HUES6 (cell line): ENCODE measurements at regions not wholly inside any gene's neighbourhood (a gene's known extent, or its start where the extent isn't known, plus 50 kb on each side); places are given as distances from the start of the nearest gene placed in this dataset.

ENCODE experiments used
- H3K27ac ChIP-seq: 2 replicates; pipeline ENCODE4 v1.7.0; 2013; ENCODE audit warnings: low read depth, mild to moderate bottlenecking, low read length, inconsistent platforms
- H3K27me3 ChIP-seq: 2 replicates; pipeline ENCODE4 v1.6.1; 2013; ENCODE audit warnings: low read length; ENCODE audit not compliant: control insufficient read depth, insufficient read depth
- H3K36me3 ChIP-seq: 2 replicates; pipeline ENCODE4 v1.6.1; 2013; ENCODE audit warnings: low read length; ENCODE audit not compliant: control insufficient read depth, insufficient read depth
- H3K4me1 ChIP-seq: 2 replicates; pipeline ENCODE4 v1.6.1; 2013; ENCODE audit warnings: low read length; ENCODE audit not compliant: control insufficient read depth, insufficient read depth
- H3K4me3 ChIP-seq: 2 replicates; pipeline ENCODE4 v1.5.1; 2013; ENCODE audit warnings: low read depth, low read length
- H3K9ac ChIP-seq: one replicate; pipeline ENCODE4 v1.6.1; 2013; ENCODE audit warnings: mild to moderate bottlenecking, low read length
- H3K9me3 ChIP-seq: 2 replicates; pipeline ENCODE4 v1.6.1; 2013; ENCODE audit warnings: low read depth, low read length; ENCODE audit not compliant: control insufficient read depth, insufficient read depth

GRCh38 chr9:1718836-1719235 is 296.3 kb upstream of the SMARCA2 start:
- H3K27me3 ChIP-seq: no peaks in the 10 kb centered on the region
- no peak overlapping the region for H3K9ac ChIP-seq
- H3K9me3 ChIP-seq: no peaks in the 10 kb centered on the region
- H3K36me3 ChIP-seq: no peaks in the 10 kb centered on the region
- H3K4me3 ChIP-seq: no peak overlapping the region
- no peaks in the 10 kb centered on the region; the same call in 1 of the 2 replicates for H3K4me1 ChIP-seq
- H3K27ac ChIP-seq: no peak overlapping the region

- Histone ChIP-seq H3K27ac (no peak overlapping the region), H3K4me1 (peaks cover 8% of the 10 kb centered on the region; the same call in 1 of the 2 replicates), H3K27me3 (no peaks in the 10 kb centered on the region), H3K4me3 (no peak overlapping the region), H3K36me3 (no peaks in the 10 kb centered on the region), H3K9ac (no peak overlapping the region), H3K9me3 (no peaks in the 10 kb centered on the region)
Measured at GRCh38 chr9:1721196-1721595, 294.0 kb upstream of the SMARCA2 start.

GRCh38 chr9:1722404-1722803 is 292.7 kb upstream of the SMARCA2 start:
- Histone ChIP-seq H3K9me3 (no peaks in the 10 kb centered on the region), H3K4me1 (peaks cover 8% of the 10 kb centered on the region; the same call in 1 of the 2 replicates), H3K9ac (no peak overlapping the region), H3K27ac (no peak overlapping the region), H3K27me3 (no peaks in the 10 kb centered on the region), H3K4me3 (no peak overlapping the region), H3K36me3 (no peaks in the 10 kb centered on the region)

GRCh38 chr9:1723522-1724015 is 291.6 kb upstream of the SMARCA2 start:
- no peak overlapping the region for H3K27ac ChIP-seq
- H3K36me3 ChIP-seq: no peaks in the 10 kb centered on the region
- H3K4me3 ChIP-seq: no peak overlapping the region
- H3K27me3 ChIP-seq: no peaks in the 10 kb centered on the region
- H3K4me1 ChIP-seq: peaks cover 8% of the 10 kb centered on the region; the same call in 1 of the 2 replicates
- no peaks in the 10 kb centered on the region for H3K9me3 ChIP-seq
- no peak overlapping the region for H3K9ac ChIP-seq

- Histone ChIP-seq H3K4me1 (peaks cover 8% of the 10 kb centered on the region; the same call in 1 of the 2 replicates), H3K9ac (no peak overlapping the region), H3K27ac (no peak overlapping the region)
Measured at GRCh38 chr9:1726993-1727759, 288.0 kb upstream of the SMARCA2 start.

GRCh38 chr9:1729631-1730030 is 285.5 kb upstream of the SMARCA2 start:
- Histone ChIP-seq H3K27ac (no peak overlapping the region), H3K4me1 (peaks cover 8% of the 10 kb centered on the region; the same call in 1 of the 2 replicates), H3K27me3 (no peaks in the 10 kb centered on the region; the same call in 1 of the 2 replicates), H3K9ac (no peak overlapping the region), H3K4me3 (no peak overlapping the region), H3K9me3 (no peaks in the 10 kb centered on the region), H3K36me3 (no peaks in the 10 kb centered on the region)

More at GRCh38 chr9:1726993-1727759, 288.0 kb upstream of the SMARCA2 start:
- no peaks in the 10 kb centered on the region for H3K9me3 ChIP-seq
- H3K36me3 ChIP-seq: no peaks in the 10 kb centered on the region
- H3K4me3 ChIP-seq: no peak overlapping the region
- H3K27me3 ChIP-seq: no peaks in the 10 kb centered on the region

- Histone ChIP-seq H3K27ac (no peak overlapping the region), H3K4me3 (no peak overlapping the region), H3K36me3 (no peaks in the 10 kb centered on the region), H3K4me1 (no peaks in the 10 kb centered on the region), H3K27me3 (peaks cover 13% of the 10 kb centered on the region), H3K9ac (no peak overlapping the region), H3K9me3 (no peaks in the 10 kb centered on the region)
Measured at GRCh38 chr9:1732670-1733069, 282.5 kb upstream of the SMARCA2 start.

- Histone ChIP-seq H3K27me3 (peaks cover 27% of the 10 kb centered on the region), H3K9ac (no peak overlapping the region), H3K9me3 (no peaks in the 10 kb centered on the region), H3K4me3 (no peak overlapping the region), H3K27ac (no peak overlapping the region), H3K4me1 (no peaks in the 10 kb centered on the region), H3K36me3 (no peaks in the 10 kb centered on the region)
Measured at GRCh38 chr9:1738511-1739100, 276.5 kb upstream of the SMARCA2 start.

- H3K36me3 ChIP-seq: no peaks in the 10 kb centered on the region
- no peak overlapping the region for H3K27ac ChIP-seq
- no peak overlapping the region for H3K4me3 ChIP-seq
- no peaks in the 10 kb centered on the region for H3K4me1 ChIP-seq
- peaks cover 8% of the 10 kb centered on the region; the same call in 1 of the 2 replicates for H3K27me3 ChIP-seq
- H3K9ac ChIP-seq: no peak overlapping the region
- H3K9me3 ChIP-seq: no peaks in the 10 kb centered on the region
Measured at GRCh38 chr9:1743121-1743960, 271.8 kb upstream of the SMARCA2 start.

GRCh38 chr9:1745980-1746379 is 269.2 kb upstream of the SMARCA2 start:
- no peak overlapping the region for H3K4me3 ChIP-seq
- no peaks in the 10 kb centered on the region for H3K27me3 ChIP-seq
- peaks cover 2% of the 10 kb centered on the region; the same call in 1 of the 2 replicates for H3K9me3 ChIP-seq
- H3K36me3 ChIP-seq: no peaks in the 10 kb centered on the region
- no peaks in the 10 kb centered on the region for H3K4me1 ChIP-seq
- no peak overlapping the region for H3K9ac ChIP-seq
- no peak overlapping the region for H3K27ac ChIP-seq
